Stimulated activated CD8-positive, alpha-beta memory T cell treated with anti-CD3 and anti-CD28 coated beads, Interleukin-7, amount 100 ng/mL, for 48 hours (primary cell): ENCODE measurements at regions not wholly inside any gene's neighbourhood (a gene's known extent, or its start where the extent isn't known, plus 50 kb on each side); places are given as distances from the start of the nearest gene placed in this dataset.

ENCODE experiments used
- DNase-seq, 2 donors: peaks; one replicate each; pipeline ENCODE4 v3.0.0-alpha.2; 2020; ENCODE audit warnings: low read depth in 1 of 2; ENCODE audit errors: extremely low read depth in 1 of 2

GRCh38 chr2:611519-611918, 65.7 kb downstream of the TMEM18 start:
- no peak for DNase-seq

- DNase-seq: no peak
Measured at GRCh38 chr2:610491-610890, 66.7 kb downstream of the TMEM18 start.

DNA sequence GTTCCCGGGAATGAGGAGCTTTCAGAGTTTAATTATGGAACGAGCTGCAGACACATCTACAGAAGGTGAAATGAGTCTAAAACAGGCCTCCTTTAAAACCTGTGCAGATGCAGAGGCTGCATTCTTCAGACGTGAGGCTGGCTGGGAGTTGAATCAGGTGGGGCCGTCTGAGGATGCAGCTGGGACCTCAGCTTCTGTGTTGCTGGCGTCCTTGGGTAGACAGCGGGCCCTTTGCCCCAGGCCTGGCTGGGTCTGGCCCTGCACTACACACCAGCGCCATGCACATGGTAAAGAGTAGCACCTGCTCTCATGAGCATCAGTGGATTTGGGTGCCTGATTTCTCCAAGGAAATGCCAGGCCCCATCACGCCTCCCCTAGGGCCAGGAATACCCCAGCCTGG, 67.3 kb downstream of the TMEM18 start:
- no peak for DNase-seq

DNA sequence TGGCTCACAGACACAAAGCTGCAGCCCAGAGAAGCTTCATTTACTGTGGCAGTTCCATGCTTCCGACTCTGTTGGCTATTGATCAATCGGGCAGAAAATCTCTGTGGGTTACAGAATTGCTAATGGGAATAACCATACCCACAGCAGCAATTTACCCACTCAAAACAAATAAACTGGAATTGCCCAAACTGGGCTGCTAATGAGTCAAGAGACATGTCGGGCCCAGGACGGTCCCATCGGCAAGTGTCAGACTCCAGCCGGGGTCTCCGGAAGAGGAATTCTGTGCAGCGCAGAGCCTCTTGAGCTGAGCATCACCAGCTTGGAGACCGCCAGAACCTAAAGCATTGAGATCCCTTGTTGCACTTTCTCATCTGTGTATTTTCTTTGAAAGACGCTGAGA, 67.8 kb downstream of the TMEM18 start:
- DNase-seq: no peak

DNA sequence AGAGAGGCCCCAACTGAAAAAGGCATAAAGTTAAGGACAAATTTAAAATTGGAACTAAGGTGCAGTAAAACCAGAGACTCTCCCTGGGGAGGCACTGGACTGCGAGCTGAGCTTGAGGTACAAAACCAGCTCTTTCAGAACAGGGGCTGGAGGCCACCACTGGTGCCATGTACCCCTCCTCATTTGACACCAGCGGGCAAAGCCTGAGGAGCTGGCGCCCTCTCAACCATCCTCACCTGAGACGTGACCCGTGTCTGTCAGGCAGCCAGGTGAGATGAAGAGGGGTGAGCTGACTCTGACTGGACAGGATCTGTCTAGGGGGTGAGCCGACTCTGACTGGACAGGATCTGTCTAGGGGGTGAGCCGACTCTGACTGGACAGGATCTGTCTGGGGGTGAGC, 68.5 kb downstream of the TMEM18 start:
- DNase-seq: no peak

DNA sequence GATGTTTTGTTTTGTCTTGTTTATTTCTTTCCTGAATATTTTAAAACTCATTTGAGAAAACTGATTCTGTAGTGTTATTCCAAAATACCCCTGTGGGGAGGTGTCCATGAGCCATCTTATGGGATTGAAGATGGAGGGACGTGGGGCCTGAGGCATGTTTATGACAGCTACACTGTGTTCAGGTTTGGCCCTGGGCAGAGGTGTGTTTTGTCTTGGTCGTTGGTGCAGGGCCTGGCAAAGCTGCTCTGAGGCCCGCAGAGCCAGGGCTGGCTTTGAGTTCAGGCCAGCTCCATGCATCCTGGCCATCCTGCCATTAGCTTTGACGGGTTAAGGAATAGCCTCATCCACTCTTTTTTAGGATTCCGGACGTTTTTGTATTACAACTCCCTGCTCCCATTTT, 68.9 kb downstream of the TMEM18 start:
- no peak for DNase-seq

DNA sequence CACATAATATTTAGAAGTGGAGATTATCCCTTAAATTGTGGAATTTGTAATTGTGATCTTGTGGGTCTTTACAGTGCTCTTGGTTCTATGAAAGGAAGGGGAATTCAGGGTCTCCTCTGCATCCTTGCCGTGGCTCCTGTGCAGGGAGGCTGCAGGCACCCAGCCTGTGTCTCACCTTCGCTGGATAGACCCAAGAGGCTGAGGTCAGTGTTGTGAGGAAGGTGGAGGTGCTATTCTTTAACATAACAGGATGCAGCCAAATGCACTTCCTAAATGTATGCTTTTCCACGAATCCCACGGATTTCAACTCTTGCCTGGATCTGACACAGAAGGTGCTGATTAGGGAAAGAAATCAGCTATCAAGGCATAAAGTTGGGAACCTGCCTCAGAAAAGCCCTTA, 69.5 kb downstream of the TMEM18 start:
- no peak for DNase-seq

- DNase-seq: no peak
Measured at GRCh38 chr2:607172-607571, 70.0 kb downstream of the TMEM18 start.

GRCh38 chr2:605674-606608, 71.3 kb downstream of the TMEM18 start:
- no peak for DNase-seq

DNA sequence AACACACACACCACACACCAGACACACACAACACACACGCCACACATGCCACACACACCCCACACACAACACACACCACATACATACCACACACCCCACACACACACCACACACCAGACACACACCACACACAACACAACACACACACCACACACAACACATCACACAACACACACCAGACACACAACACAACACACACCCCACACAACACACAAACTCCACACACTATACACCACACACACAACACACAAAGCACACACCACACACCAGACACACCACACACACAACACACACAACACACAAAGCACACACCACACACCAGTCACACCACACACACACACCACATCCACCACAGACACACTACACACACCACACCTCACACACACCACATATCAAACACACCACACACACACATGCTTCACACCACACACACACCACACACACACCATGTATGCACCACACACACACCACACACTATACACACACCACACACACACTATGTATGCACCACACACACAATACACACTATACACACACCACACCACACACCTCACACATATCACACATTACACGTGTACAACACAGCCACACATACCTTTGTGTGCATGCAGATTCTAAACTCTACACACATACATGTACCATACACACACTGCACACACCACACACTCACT, 72.2 kb downstream of the TMEM18 start:
- no peak for DNase-seq

DNA sequence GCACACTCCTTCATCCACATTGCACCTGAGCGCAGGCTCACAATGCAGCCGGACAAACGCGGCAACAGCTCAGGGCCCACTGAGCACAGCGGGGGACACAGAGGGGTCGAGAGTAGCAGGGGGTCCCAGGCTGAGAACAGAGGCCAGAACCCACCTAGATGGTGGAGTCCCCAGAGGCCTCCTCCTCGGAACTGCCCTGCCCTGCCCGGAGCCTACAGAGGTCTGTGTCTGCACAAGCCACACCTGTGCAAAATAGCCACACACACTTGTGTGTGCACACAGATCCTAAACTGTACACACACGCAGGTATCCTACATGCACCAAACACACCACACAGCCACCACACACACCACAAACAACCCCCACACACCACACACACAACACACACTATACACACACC, 72.8 kb downstream of the TMEM18 start:
- no peak for DNase-seq

GRCh38 chr2:603869-604268, 73.3 kb downstream of the TMEM18 start:
- no peak for DNase-seq

DNA sequence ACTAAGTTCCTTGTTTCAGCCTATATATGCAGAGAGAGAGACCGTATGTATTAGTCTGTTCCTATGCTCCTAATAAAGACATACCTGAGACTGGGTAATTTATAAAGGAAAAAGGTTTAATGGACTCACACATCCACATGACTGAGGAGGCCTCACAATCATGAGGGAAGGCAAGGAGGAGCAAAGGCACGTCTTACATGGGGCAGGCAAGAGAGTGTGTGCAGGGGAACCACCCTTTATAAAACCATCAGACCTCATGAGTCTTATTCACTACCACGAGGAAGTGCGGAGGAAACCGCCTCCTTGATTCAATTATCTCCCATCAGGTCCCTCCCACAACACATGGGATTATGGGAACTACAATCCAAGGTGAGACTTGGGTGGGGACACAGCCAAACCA, 73.8 kb downstream of the TMEM18 start:
- DNase-seq: no peak

GRCh38 chr2:602571-603359, 74.4 kb downstream of the TMEM18 start:
- DNase-seq: no peak

GRCh38 chr2:601806-602455, 75.3 kb downstream of the TMEM18 start:
- no peak for DNase-seq

- no peak for DNase-seq
Measured at GRCh38 chr2:601387-601698, 75.9 kb downstream of the TMEM18 start.

- DNase-seq: no peak
Measured at GRCh38 chr2:600542-601386, 76.4 kb downstream of the TMEM18 start.

GRCh38 chr2:599601-600000, 77.6 kb downstream of the TMEM18 start:
- no peak for DNase-seq

- no peak for DNase-seq
Measured at GRCh38 chr2:598058-598802, 79.0 kb downstream of the TMEM18 start.
